IMR-90 (cell line): ENCODE measurements at regions not wholly inside any gene's neighbourhood (a gene's known extent, or its start where the extent isn't known, plus 50 kb on each side); places are given as distances from the start of the nearest gene placed in this dataset.

Source experiments
- ATAC-seq: fragments of 200-7000 bp; cut with Tn5 transposase; 2 replicates; pipeline ENCODE4 v1.9.1; 2020; ENCODE audit warnings: low read depth, mild to moderate bottlenecking, moderate library complexity
- BruUV-seq: library from RNA; stranded (reverse); fragments of 400-500 nt; replicated peaks from 2 replicates; lab custom pipeline; 2021; lab: Mats Ljungman, UMichigan
- CTCF ChIA-PET: fragments of 300-600 bp; formaldehyde crosslinking; extraction: SDS; loops from one replicate; lab custom pipeline; 2021; ENCODE audit warnings: antibody characterized with exemption; lab: Yijun Ruan, JAX
- POLR2A ChIA-PET: fragments of 300-600 bp; sonication (Branson Sonifier 250); formaldehyde crosslinking; loops from one replicate; lab custom pipeline; 2022; ENCODE audit warnings: antibody characterized with exemption; ENCODE audit not compliant: unreplicated experiment; lab: Charles Lee
- DNase-seq: peaks from one replicate; pipeline ENCODE4 v3.0.0; 2013
- H2AFZ ChIP-seq: replicated peaks from 2 replicates; pipeline ENCODE3; 2013; ENCODE audit warnings: low read length, mild to moderate bottlenecking; ENCODE audit not compliant: poor library complexity
- H2AK5ac ChIP-seq: 2 replicates; pipeline ENCODE4 v1.6.1; 2013; ENCODE audit warnings: low read depth, low read length, inconsistent platforms
- H2AK9ac ChIP-seq: replicated peaks from 2 replicates; pipeline ENCODE3; 2013; ENCODE audit warnings: mild to moderate bottlenecking, low read depth, low read length, moderate library complexity; ENCODE audit not compliant: poor library complexity
- H2BK120ac ChIP-seq: 2 replicates; pipeline ENCODE4 v1.6.1; 2013; ENCODE audit warnings: low read depth, low read length, inconsistent platforms
- H2BK15ac ChIP-seq: 3 replicates; pipeline ENCODE4 v1.6.1; 2013; ENCODE audit warnings: low read depth, low read length, inconsistent platforms
- H2BK20ac ChIP-seq: 2 replicates; pipeline ENCODE4 v1.6.1; 2013; ENCODE audit warnings: low read depth, mild to moderate bottlenecking, inconsistent platforms, low read length, moderate library complexity
- H2BK5ac ChIP-seq: 2 replicates; pipeline ENCODE4 v1.6.1; 2013; ENCODE audit warnings: mild to moderate bottlenecking, low read depth, low read length, inconsistent platforms; ENCODE audit not compliant: poor library complexity, severe bottlenecking
- H3K14ac ChIP-seq: replicated peaks from 2 replicates; pipeline ENCODE4 v1.6.1; 2013; ENCODE audit warnings: low read depth, low read length, inconsistent platforms
- H3K18ac ChIP-seq: 2 replicates; pipeline ENCODE4 v1.6.1; 2013; ENCODE audit warnings: low read depth, low read length, control low read depth
- H3K23ac ChIP-seq: 2 replicates; pipeline ENCODE4 v1.6.1; 2013; ENCODE audit warnings: low read depth, low read length, inconsistent platforms
- H3K27ac ChIP-seq: 2 replicates; pipeline ENCODE4 v1.5.1; 2013; ENCODE audit warnings: mild to moderate bottlenecking, control low read depth, low read length; ENCODE audit not compliant: insufficient read depth
- H3K27me3 ChIP-seq: 2 replicates; pipeline ENCODE4 v1.6.1; 2013; ENCODE audit warnings: low read length; ENCODE audit not compliant: control insufficient read depth, insufficient read depth
- H3K36me3 ChIP-seq: 2 replicates; pipeline ENCODE4 v1.6.1; 2013; ENCODE audit warnings: low read length, mixed read lengths; ENCODE audit not compliant: control insufficient read depth, insufficient read depth
- H3K4ac ChIP-seq: 2 replicates; pipeline ENCODE4 v1.6.1; 2013; ENCODE audit warnings: low read depth, low read length, inconsistent platforms
- H3K4me1 ChIP-seq: 2 replicates; pipeline ENCODE4 v1.6.1; 2013; ENCODE audit warnings: low read length, mixed read lengths; ENCODE audit not compliant: control insufficient read depth, insufficient read depth
- H3K4me2 ChIP-seq: 2 replicates; pipeline ENCODE4 v1.6.1; 2013; ENCODE audit warnings: low read depth, mild to moderate bottlenecking, control low read depth, low read length, moderate library complexity
- H3K4me3 ChIP-seq: 2 replicates; pipeline ENCODE4 v1.5.1; 2013; ENCODE audit warnings: low read depth, mild to moderate bottlenecking, control low read depth, low read length, moderate library complexity; ENCODE audit not compliant: insufficient read depth
- H3K56ac ChIP-seq: 2 replicates; pipeline ENCODE4 v1.6.1; 2013; ENCODE audit warnings: low read length, inconsistent platforms; ENCODE audit not compliant: insufficient read depth; ENCODE audit errors: extremely low read depth
- H3K79me1 ChIP-seq, 2 experiments: 2 replicates each; pipeline ENCODE4 v1.6.1; 2013; ENCODE audit warnings: low read length in 2 of 2, inconsistent platforms in 1 of 2, low read depth in 1 of 2
- H3K9ac ChIP-seq: 2 replicates; pipeline ENCODE4 v1.6.1; 2013; ENCODE audit warnings: low read depth, low read length, control low read depth
- H3K9me1 ChIP-seq: 2 replicates; pipeline ENCODE4 v1.6.1; 2013; ENCODE audit warnings: low read length, inconsistent platforms; ENCODE audit not compliant: insufficient read depth
- H3K9me3 ChIP-seq: 2 replicates; pipeline ENCODE4 v1.6.1; 2013; ENCODE audit warnings: low read length; ENCODE audit not compliant: control insufficient read depth, insufficient read depth
- H4K20me1 ChIP-seq: 2 replicates; pipeline ENCODE4 v1.6.1; 2013; ENCODE audit warnings: low read length, inconsistent platforms; ENCODE audit not compliant: insufficient read depth
- H4K5ac ChIP-seq: 2 replicates; pipeline ENCODE4 v1.6.1; 2013; ENCODE audit warnings: mild to moderate bottlenecking, low read depth, low read length, control low read depth
- H4K8ac ChIP-seq, 2 experiments: 2 replicates each; pipeline ENCODE4 v1.6.1; 2013; ENCODE audit warnings: low read depth in 2 of 2, low read length in 2 of 2, control low read depth in 1 of 2, inconsistent platforms in 1 of 2
- H4K91ac ChIP-seq: 2 replicates; pipeline ENCODE4 v1.6.1; 2013; ENCODE audit warnings: low read depth, low read length, inconsistent platforms; ENCODE audit not compliant: insufficient read depth
- CHD1 ChIP-seq: IDR thresholded peaks from 2 replicates; pipeline ENCODE4 v1.6.1; 2012; ENCODE audit warnings: low read depth, low read length, improper control_type of control experiment
- MAFK ChIP-seq: IDR thresholded peaks from 2 replicates; pipeline ENCODE4 v1.6.1; 2012; ENCODE audit warnings: low read depth, low read length, improper control_type of control experiment
- WGBS, 2 experiments: methylation state at CpG; one replicate each; pipeline versions ENCODE4 v1.1.5 to v1.1.7; 2013; ENCODE audit warnings: missing lambda C conversion rate in 2 of 2; ENCODE audit not compliant: insufficient read length in 1 of 2; ENCODE audit errors: extremely low coverage in 2 of 2; 5-methylcytosine and 5-hydroxymethylcytosine counted together
- dilution Hi-C: fragments of 300-500 bp; cut with HindIII; formaldehyde crosslinking; loops from one replicate; pipeline ENCODE4 v1.14.3; 2018; ENCODE audit warnings: low sequenced_read_pairs; ENCODE audit not compliant: unreplicated experiment
- in situ Hi-C: fragments of 300-500 bp; cut with MboI; formaldehyde crosslinking; loops from 3 replicates; pipeline ENCODE4 v1.14.3; 2019; ENCODE audit warnings: low sequenced_read_pairs, inconsistent platforms, mixed read lengths
- intact Hi-C: fragments of 100-400 bp; cut with micrococcal nuclease; formaldehyde crosslinking; loops from 2 replicates; pipeline ENCODE4 v1.10.0; 2022

DNA sequence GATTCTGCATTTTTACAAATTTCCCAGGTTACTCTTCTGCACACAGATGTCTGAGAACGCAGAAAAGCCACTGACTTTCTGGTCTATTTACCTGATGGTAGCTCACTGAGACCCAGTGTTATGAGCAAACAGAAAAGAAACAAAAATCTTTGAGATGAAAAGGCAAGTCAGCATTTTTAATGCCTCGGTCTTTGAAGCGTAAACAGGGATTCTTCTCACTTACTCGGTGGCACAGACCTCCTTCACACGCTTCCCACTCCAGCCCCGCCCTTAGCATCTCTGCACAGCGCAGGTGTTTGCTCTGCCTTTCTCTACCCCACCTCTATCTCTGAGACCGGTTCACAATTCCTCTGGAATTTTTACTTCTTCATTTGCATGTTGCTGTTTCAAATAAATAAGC, 195.0 kb upstream of the IRX1 start:
- no TSS peak for BruUV-seq
- H2AK5ac ChIP-seq: no peak overlapping the region
- no peak overlapping the region for H4K5ac ChIP-seq
- TF ChIP-seq CHD1 (no peak), MAFK (peak; percentile 70)
- no peak overlapping the region for H2AFZ ChIP-seq
- WGBS, 2 experiments: 60% methylated on average over 3 of the region's 8 CpGs; no CpG with 5 or more reads in 1 of the 2 experiments
- H3K4me1 ChIP-seq: no peaks in the 10 kb centered on the region
- H2BK5ac ChIP-seq: no peak overlapping the region
- no peak overlapping the region for H4K8ac ChIP-seq
- no peak overlapping the region for H3K56ac ChIP-seq
- no peaks in the 10 kb centered on the region for H3K9me1 ChIP-seq
- H3K27ac ChIP-seq: no peak overlapping the region
- no peak overlapping the region for H2AK9ac ChIP-seq
- ChIA-PET CTCF (no interaction called here), POLR2A (no interaction called here)
- H3K79me1 ChIP-seq: no peaks in the 10 kb centered on the region
- no peaks in the 10 kb centered on the region for H3K36me3 ChIP-seq
- ATAC-seq (no peak), DNase-seq (no peak)
- in situ Hi-C loops (no loop called here), intact Hi-C loops (no loop called here), dilution Hi-C loops (no loop called here)
- no peak overlapping the region for H3K18ac ChIP-seq
- no peak overlapping the region for H4K91ac ChIP-seq
- H3K27me3 ChIP-seq: no peaks in the 10 kb centered on the region
- no peak overlapping the region for H3K4me3 ChIP-seq
- H2BK120ac ChIP-seq: no peak overlapping the region
- H3K4me2 ChIP-seq: no peak overlapping the region
- no peak overlapping the region for H2BK20ac ChIP-seq
- no peak overlapping the region for H2BK15ac ChIP-seq
- H4K20me1 ChIP-seq: no peaks in the 10 kb centered on the region
- no peak overlapping the region for H3K9ac ChIP-seq
- H3K9me3 ChIP-seq: peaks cover 15% of the 10 kb centered on the region
- no peak overlapping the region for H3K23ac ChIP-seq
- H3K4ac ChIP-seq: no peak overlapping the region
- H3K14ac ChIP-seq: no peak overlapping the region
